SU-DHL-6 (cell line): ENCODE measurements at regions not wholly inside any gene's neighbourhood (a gene's known extent, or its start where the extent isn't known, plus 50 kb on each side); places are given as distances from the start of the nearest gene placed in this dataset.

Experiments
- H2AFZ ChIP-seq: fragments of 200-600 bp; sonication (generic); 2 replicates; pipeline ENCODE4 v1.6.1; 2014; ENCODE audit warnings: low read depth, mild to moderate bottlenecking, moderate library complexity, mixed read lengths, antibody characterized with exemption, low read length; ENCODE audit not compliant: severe bottlenecking
- H3F3A ChIP-seq: fragments of 200-600 bp; shearing (Covaris generic); 2 replicates; pipeline ENCODE4 v1.6.0; 2016; ENCODE audit warnings: antibody characterized with exemption, mild to moderate bottlenecking; ENCODE audit not compliant: insufficient read depth
- H3K27ac ChIP-seq: fragments of 200-600 bp; sonication (generic); 2 replicates; pipeline ENCODE4 v1.5.1; 2016; ENCODE audit warnings: low read depth, mild to moderate bottlenecking, low read length, moderate library complexity, mixed read lengths
- H3K27me3 ChIP-seq: fragments of 200-600 bp; sonication (generic), shearing (Covaris generic); 2 replicates; pipeline ENCODE4 v1.6.0; 2014; ENCODE audit warnings: mild to moderate bottlenecking, low read length
- H3K36me3 ChIP-seq: fragments of 200-600 bp; sonication (generic); 2 replicates; pipeline ENCODE4 v1.6.1; 2014; ENCODE audit warnings: mild to moderate bottlenecking, low read length, mixed read lengths
- H3K4me2 ChIP-seq: fragments of 300-600, 200-600 bp; shearing (Covaris generic), sonication (generic); 2 replicates; pipeline ENCODE4 v1.6.0; 2014; ENCODE audit warnings: low read length, low read depth, mild to moderate bottlenecking; ENCODE audit not compliant: poor library complexity, severe bottlenecking
- H3K4me3 ChIP-seq: fragments of 200-600 bp; sonication (generic); 2 replicates; pipeline ENCODE4 v1.5.1; 2014; ENCODE audit warnings: antibody characterized with exemption, low read length, mild to moderate bottlenecking, mixed read lengths; ENCODE audit not compliant: insufficient read depth, poor library complexity, severe bottlenecking
- H3K79me2 ChIP-seq: fragments of 200-600 bp; sonication (generic); 2 replicates; pipeline ENCODE4 v1.6.1; 2014; ENCODE audit warnings: mild to moderate bottlenecking, low read length, moderate library complexity; ENCODE audit not compliant: insufficient read depth
- H3K9ac ChIP-seq: fragments of 200-600 bp; sonication (generic); 2 replicates; pipeline ENCODE4 v1.7.0; 2014; ENCODE audit warnings: mild to moderate bottlenecking, low read length
- H3K9me2 ChIP-seq: fragments of 200-600 bp; sonication (generic); replicated peaks from 2 replicates; pipeline ENCODE4 v1.6.1; 2014; ENCODE audit warnings: low read length; ENCODE audit not compliant: insufficient read depth
- H3K9me3 ChIP-seq: fragments of 200-600 bp; sonication (generic); 2 replicates; pipeline ENCODE4 v1.6.1; 2014; ENCODE audit warnings: low read length, mixed read lengths; ENCODE audit not compliant: insufficient read depth
- H4K20me1 ChIP-seq: fragments of 200-600 bp; sonication (generic); 2 replicates; pipeline ENCODE4 v1.6.1; 2014; ENCODE audit warnings: low read depth, mild to moderate bottlenecking, antibody characterized with exemption, low read length, moderate library complexity, mixed read lengths
- CTCF ChIP-seq: fragments of 200-600 bp; sonication (generic); IDR thresholded peaks from one replicate; pipeline ENCODE4 v1.5.1; 2017; ENCODE audit warnings: antibody characterized with exemption, mild to moderate bottlenecking, low read length, moderate library complexity; ENCODE audit not compliant: insufficient read depth, poor library complexity, severe bottlenecking
- EZH2phosphoT487 ChIP-seq: fragments of 200-600 bp; sonication (generic), shearing (Covaris generic); conservative IDR thresholded peaks from 2 replicates; pipeline ENCODE4 v1.6.1; 2018; ENCODE audit warnings: mild to moderate bottlenecking, antibody characterized with exemption, low read length, moderate library complexity, mixed read lengths

GRCh38 chr4:126113058-126113457 is 798.3 kb downstream of the FAT4 start:
- no peaks in the 10 kb centered on the region for H3K27me3 ChIP-seq

GRCh38 chr4:126123611-126124325 is 809.0 kb downstream of the FAT4 start:
- Histone ChIP-seq H2AFZ (no peak overlapping the region), H3K4me3 (no peak overlapping the region), H3K36me3 (no peaks in the 10 kb centered on the region), H3K9ac (no peak overlapping the region), H3K9me3 (no peaks in the 10 kb centered on the region), H4K20me1 (no peaks in the 10 kb centered on the region), H3K27ac (no peak overlapping the region), H3K27me3 (no peaks in the 10 kb centered on the region), H3K9me2 (no peaks in the 10 kb centered on the region), H3F3A (no peaks in the 10 kb centered on the region), H3K4me2 (no peak overlapping the region), H3K79me2 (no peaks in the 10 kb centered on the region)
- TF ChIP-seq CTCF (no peak), EZH2phosphoT487 (no peak)

More at GRCh38 chr4:126113058-126113457, 798.3 kb downstream of the FAT4 start:
- H3K27ac ChIP-seq = no peak overlapping the region
- no peak overlapping the region for H2AFZ ChIP-seq
- no peaks in the 10 kb centered on the region for H3K79me2 ChIP-seq
- no peak overlapping the region for H3K9ac ChIP-seq
- H3F3A ChIP-seq = no peaks in the 10 kb centered on the region
- no peak overlapping the region for H3K4me2 ChIP-seq
- H3K9me3 ChIP-seq = no peaks in the 10 kb centered on the region
- H3K4me3 ChIP-seq = no peak overlapping the region
- TF ChIP-seq CTCF (no peak), EZH2phosphoT487 (no peak)
- H3K9me2 ChIP-seq = no peaks in the 10 kb centered on the region
- H4K20me1 ChIP-seq = no peaks in the 10 kb centered on the region
- no peaks in the 10 kb centered on the region for H3K36me3 ChIP-seq

- no peaks in the 10 kb centered on the region for H3K27me3 ChIP-seq
- no peak overlapping the region for H3K4me2 ChIP-seq
- H3K9me2 ChIP-seq = no peaks in the 10 kb centered on the region
- no peaks in the 10 kb centered on the region for H4K20me1 ChIP-seq
- H2AFZ ChIP-seq = no peak overlapping the region
- no peaks in the 10 kb centered on the region for H3K36me3 ChIP-seq
- H3K27ac ChIP-seq = no peak overlapping the region
- no peaks in the 10 kb centered on the region for H3K9me3 ChIP-seq
- H3K9ac ChIP-seq = no peak overlapping the region
- H3K79me2 ChIP-seq = no peaks in the 10 kb centered on the region
- no peak overlapping the region for H3K4me3 ChIP-seq
- no peaks in the 10 kb centered on the region for H3F3A ChIP-seq
- TF ChIP-seq CTCF (no peak), EZH2phosphoT487 (no peak)
Measured at GRCh38 chr4:126124818-126125217, 810.1 kb downstream of the FAT4 start.
